ENCODE measurements at regions not wholly inside any gene's neighbourhood (a gene's known extent, or its start where the extent isn't known, plus 50 kb on each side); places are given as distances from the start of the nearest gene placed in this dataset. TPM values are rescaled to one million over a fixed set of nuclear protein-coding genes. Genes with fewer than 3 reads are reported as not detected.

- TF ChIP-seq RAD21 (IDR thresholded peaks at IDR 0.05) (no peak), FOXA2 (IDR thresholded peaks at IDR 0.05) (no peak), RXRA (IDR thresholded peaks at IDR 0.05) (no peak), YY1 (IDR thresholded peaks at IDR 0.05) (no peak), CTCF (IDR thresholded peaks at IDR 0.05; ENCODE audit: low read depth, low read length, missing input control) (no peak), HNF4G (IDR thresholded peaks at IDR 0.05) (no peak), TAF1 (conservative IDR thresholded peaks at IDR 0.05) (no peak), JUND (IDR thresholded peaks at IDR 0.05) (no peak), MAX (IDR thresholded peaks at IDR 0.05) (no peak), HNF4A (conservative IDR thresholded peaks at IDR 0.05) (no peak), GABPA (IDR thresholded peaks at IDR 0.05 in 1 of 2, conservative IDR thresholded peaks at IDR 0.05 in 1 of 2) (no peak), NR2F2 (IDR thresholded peaks at IDR 0.05) (no peak)
- Histone ChIP-seq H3K9me3 (ENCODE audit: control insufficient read depth in 4 of 4, low read length in 3 of 4) (no peaks in the 10 kb centered on the region), H3K4me1 (ENCODE audit: control insufficient read depth in 4 of 4, insufficient read depth in 4 of 4, low read length in 3 of 4) (no peaks in the 10 kb centered on the region), H3K9ac (ENCODE audit: low read depth in 1 of 2, low read length in 2 of 2) (no peak overlapping the region), H3K27me3 (ENCODE audit: control insufficient read depth in 4 of 4, insufficient read depth in 4 of 4, low read length in 3 of 4) (peaks cover 0 to 3% (median 0%) of the 10 kb centered on the region in 4 donors), H3K4me3 (ENCODE audit: low read depth in 1 of 3, low read length in 3 of 3) (no peak overlapping the region), H3K27ac (ENCODE audit: low read depth in 1 of 2, low read length in 2 of 2) (no peak overlapping the region), H3K36me3 (ENCODE audit: control insufficient read depth in 4 of 4, insufficient read depth in 3 of 4, low read depth in 1 of 4, low read length in 3 of 4) (no peaks in the 10 kb centered on the region)
- WGBS: 78% methylated on average over 3 of the region's 3 CpGs
- DNase-seq (ENCODE audit: low spot score): no peak
Measured at GRCh38 chr14:71863049-71863448, 69.2 kb upstream of the RGS6 start.

GRCh38 chr14:71863766-71864165 is 68.5 kb upstream of the RGS6 start:
- no peak overlapping the region for H3K4me3 ChIP-seq (ENCODE audit: low read depth in 1 of 3, low read length in 3 of 3)

More at GRCh38 chr14:71863766-71864165, 68.5 kb upstream of the RGS6 start:
- Histone ChIP-seq H3K9ac (ENCODE audit: low read depth in 1 of 2, low read length in 2 of 2) (no peak overlapping the region), H3K36me3 (ENCODE audit: control insufficient read depth in 4 of 4, insufficient read depth in 3 of 4, low read depth in 1 of 4, low read length in 3 of 4) (no peaks in the 10 kb centered on the region), H3K9me3 (ENCODE audit: control insufficient read depth in 4 of 4, low read length in 3 of 4) (no peaks in the 10 kb centered on the region), H3K4me1 (ENCODE audit: control insufficient read depth in 4 of 4, insufficient read depth in 4 of 4, low read length in 3 of 4) (no peaks in the 10 kb centered on the region), H3K27ac (ENCODE audit: low read depth in 1 of 2, low read length in 2 of 2) (no peak overlapping the region), H3K27me3 (ENCODE audit: control insufficient read depth in 4 of 4, insufficient read depth in 4 of 4, low read length in 3 of 4) (peaks cover 0 to 3% (median 0%) of the 10 kb centered on the region in 4 donors)
- no peak for TF ChIP-seq CTCF (IDR thresholded peaks at IDR 0.05; ENCODE audit: low read depth, low read length, missing input control)
- no peak for TF ChIP-seq FOXA1 (IDR thresholded peaks at IDR 0.05)
- TF ChIP-seq RAD21 (IDR thresholded peaks at IDR 0.05): no peak
- no peak for TF ChIP-seq RXRA (IDR thresholded peaks at IDR 0.05)
- TF ChIP-seq YY1 (IDR thresholded peaks at IDR 0.05): no peak
- TF ChIP-seq GABPA (IDR thresholded peaks at IDR 0.05 in 1 of 2, conservative IDR thresholded peaks at IDR 0.05 in 1 of 2): no peak
- TF ChIP-seq JUND (IDR thresholded peaks at IDR 0.05): no peak
- no peak for TF ChIP-seq SP1 (IDR thresholded peaks at IDR 0.05)
- TF ChIP-seq HNF4A (conservative IDR thresholded peaks at IDR 0.05): no peak
- TF ChIP-seq MAX (IDR thresholded peaks at IDR 0.05): no peak
- no peak for TF ChIP-seq NR2F2 (IDR thresholded peaks at IDR 0.05)
- no peak for TF ChIP-seq FOXA2 (IDR thresholded peaks at IDR 0.05)
- TF ChIP-seq ATF3 (IDR thresholded peaks at IDR 0.05): no peak
- no peak for TF ChIP-seq ZBTB33 (IDR thresholded peaks at IDR 0.05)
- TF ChIP-seq TAF1 (conservative IDR thresholded peaks at IDR 0.05): no peak
- no peak for TF ChIP-seq HNF4G (IDR thresholded peaks at IDR 0.05)
- DNase-seq (ENCODE audit: low spot score): no peak
- WGBS: 67% methylated on average over 3 of the region's 3 CpGs

Small RNA genes in the stretch of these regions (small RNA-seq; reads per million reads assigned to genes)
- gene RN7SL683P (not detected), gene SNORD56B (not detected)
